ENCODE measurements at regions not wholly inside any gene's neighbourhood (a gene's known extent, or its start where the extent isn't known, plus 50 kb on each side); places are given as distances from the start of the nearest gene placed in this dataset.

DNA sequence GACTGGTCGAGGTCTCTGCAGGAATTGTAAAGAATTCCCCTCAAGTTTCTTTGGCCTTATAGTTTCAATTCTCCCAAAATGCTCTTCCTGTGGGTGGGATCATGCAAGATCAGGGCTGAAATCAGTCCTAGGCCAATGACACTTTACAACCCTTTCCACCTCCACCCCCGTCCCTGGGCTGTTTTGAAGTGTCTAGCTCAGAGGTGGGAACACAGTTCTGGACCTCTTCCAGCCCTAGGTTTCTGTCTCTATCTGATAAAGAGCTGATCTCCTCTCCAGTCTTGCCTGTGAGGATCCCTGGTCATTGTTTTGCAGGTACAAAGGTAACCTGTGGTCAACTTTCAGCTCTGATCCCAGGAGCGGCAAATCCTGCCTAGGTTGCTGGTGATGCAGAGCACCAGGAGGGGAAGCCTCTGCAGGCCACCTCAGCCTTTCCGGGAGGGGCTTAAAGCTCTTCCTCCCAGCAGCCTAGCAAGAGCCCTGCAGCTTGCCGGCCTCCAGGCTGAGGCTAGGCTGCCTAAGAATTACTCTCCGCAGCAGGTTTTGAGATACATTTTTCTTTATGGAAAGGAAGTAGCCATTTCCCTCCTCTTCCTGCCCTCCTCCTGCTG is 69.8 kb upstream of the WIPF1 start:
- no peak for DNase-seq

DNA sequence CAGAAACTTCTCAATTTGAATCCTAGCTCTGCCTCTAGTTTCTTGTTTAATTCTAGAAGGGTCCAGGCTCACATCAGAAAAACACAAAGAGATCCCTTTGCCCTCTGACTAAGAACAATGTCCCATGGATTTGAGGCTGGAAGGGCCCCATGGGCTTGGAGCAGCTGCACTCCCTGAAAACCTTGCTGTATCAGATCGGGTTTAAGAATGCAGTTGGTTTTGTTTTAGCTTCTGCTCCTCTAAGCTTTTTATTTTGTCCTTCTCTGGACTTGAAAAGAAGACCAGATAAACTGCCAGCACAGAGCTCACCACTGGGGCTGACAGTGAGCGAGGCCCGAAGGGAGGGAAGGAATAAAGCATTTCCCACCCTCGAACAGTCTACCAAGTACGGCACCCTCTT is 69.2 kb upstream of the WIPF1 start:
- DNase-seq, result no peak

DNA sequence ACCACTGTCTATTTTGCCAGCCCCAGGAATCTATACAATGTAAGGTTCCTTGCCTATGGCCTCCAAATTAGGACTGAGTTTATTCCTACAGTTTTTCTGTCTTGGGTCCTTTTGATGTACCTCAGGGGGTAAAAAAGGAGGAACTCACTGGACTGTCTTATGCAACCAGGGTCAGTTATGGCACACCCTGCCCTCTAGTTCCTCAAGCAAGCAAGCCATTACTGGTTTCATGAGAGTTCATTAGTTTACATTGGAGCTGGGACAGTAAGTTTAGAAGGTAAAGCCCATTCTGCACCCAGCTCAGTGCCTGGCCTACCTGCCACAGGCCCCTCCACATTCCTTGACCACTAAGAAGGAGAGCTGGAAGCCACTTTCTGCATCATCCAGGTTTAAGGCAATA is 68.7 kb upstream of the WIPF1 start:
- DNase-seq, result no peak

DNA sequence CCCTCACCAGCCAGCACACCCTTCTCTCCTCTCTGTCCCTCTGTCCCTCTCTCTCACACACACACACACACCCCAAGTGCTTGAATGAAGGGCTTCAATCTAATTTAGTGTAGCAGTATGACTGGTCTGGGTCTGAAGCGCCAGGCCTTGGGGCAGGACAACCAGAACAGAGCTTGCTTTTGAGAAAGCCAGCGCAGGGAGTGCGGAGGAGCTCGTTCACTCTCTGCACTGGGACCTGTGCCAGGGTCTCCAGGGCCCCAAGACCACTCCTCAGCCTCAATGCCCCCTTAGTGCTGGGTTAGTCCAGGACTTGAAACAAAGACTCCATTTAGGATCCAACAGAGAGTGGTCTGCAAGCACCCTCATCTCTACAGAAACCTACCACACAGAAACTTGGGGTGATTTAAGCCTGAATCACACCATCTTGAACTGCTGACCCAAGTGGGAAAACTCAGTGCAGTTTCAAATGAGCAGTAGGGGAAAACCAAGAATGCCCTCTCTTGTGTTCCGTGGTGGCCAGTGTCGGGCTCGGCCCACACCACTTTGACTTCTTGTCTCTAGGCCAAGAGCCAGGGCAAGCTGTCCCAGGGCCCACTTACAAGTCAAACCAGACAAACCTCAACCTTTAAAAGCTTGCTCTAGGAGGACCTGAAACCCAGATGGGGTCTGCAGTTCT is 66.6 kb upstream of the WIPF1 start:
- DNase-seq, result no peak

DNA sequence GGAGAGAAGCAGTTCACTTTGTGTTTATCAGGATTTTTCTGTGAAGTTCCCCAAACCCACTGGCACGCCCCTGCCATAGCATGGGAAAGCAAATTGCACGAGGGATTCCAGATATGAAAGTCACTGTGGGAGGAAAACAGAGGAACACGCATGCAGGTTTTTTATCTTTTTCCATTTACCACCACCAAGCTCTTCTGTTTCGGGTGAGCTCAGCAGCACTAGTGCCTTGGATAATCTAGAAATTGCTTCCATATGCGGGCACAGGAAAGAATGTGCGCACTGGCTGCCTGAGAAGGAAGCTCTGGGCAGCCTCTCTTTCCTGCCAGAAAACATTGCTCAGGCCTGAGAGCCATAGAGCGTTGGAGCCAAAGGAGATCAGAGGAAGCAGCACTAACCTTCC is 65.9 kb upstream of the WIPF1 start:
- no peak for DNase-seq

DNA sequence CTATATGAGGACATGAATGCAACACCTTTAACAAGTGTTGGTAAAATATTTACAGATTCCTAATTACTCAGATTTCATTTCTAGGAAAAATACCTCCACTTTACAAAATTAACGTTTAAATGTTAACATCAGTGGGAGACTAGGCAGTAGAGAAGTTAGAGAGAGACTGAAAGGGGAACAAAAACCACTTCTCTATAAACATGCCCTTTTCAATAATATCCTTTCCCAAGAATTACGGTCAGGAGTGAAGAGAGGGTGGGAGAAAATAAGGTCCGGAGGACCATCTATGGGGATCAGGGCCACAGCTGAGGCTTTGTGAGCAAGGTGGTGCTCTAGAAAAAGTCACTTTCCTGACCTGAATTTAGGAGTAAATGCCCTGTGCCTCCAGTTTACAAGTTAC is 65.3 kb upstream of the WIPF1 start:
- no peak for DNase-seq

DNA sequence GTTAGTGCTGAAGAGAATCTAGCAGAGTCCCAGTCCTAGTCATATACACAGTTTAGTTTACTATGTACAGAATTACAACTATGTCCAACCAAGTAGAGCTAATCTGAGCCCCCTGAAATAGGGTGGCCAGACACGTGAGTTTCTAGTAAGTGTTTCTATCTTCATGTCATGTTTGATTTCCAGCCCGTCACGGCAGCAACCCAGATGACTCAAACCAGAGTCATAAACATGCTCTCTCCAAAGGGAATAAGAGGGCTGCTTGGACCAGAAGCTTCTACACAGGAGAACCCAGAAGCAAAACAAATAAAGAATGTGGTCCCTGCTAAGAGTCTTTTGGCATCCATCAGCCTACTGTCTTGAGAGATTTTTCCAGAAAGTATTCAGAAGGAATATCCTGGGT is 64.9 kb upstream of the WIPF1 start:
- DNase-seq, result no peak

DNA sequence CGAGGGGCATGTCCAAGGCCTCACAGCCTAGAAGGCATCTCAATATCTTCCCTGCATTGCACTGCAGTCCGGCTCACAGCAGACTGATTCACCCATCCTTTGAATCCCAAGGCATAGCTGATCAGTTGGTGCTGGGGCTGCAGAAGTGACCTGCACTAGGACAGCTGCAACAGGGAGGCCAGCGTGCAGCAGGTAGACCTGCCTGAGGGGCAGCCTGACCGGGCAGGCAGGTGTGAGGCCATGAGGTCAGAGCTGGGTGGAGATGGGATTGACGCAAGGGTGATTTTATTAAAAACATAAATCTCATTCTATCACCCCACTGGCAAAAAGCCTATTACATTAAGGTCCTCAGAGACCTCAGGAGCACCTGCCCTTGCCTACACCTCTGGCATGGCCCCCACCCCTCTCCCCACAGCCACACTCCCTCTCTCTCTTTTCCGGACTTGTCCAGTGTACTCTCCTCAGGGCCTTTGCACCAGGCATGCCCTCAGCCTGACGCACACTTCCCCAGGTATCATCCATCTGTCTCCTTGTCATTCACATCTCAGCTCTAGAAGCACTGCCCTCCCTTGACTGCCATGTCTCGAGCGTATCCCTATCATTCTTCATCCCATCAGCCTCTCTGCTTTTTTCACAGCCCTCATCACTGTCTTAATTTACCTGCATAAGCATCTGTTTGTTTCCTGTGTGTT is 63.5 kb upstream of the WIPF1 start:
- DNase-seq, result no peak

DNA sequence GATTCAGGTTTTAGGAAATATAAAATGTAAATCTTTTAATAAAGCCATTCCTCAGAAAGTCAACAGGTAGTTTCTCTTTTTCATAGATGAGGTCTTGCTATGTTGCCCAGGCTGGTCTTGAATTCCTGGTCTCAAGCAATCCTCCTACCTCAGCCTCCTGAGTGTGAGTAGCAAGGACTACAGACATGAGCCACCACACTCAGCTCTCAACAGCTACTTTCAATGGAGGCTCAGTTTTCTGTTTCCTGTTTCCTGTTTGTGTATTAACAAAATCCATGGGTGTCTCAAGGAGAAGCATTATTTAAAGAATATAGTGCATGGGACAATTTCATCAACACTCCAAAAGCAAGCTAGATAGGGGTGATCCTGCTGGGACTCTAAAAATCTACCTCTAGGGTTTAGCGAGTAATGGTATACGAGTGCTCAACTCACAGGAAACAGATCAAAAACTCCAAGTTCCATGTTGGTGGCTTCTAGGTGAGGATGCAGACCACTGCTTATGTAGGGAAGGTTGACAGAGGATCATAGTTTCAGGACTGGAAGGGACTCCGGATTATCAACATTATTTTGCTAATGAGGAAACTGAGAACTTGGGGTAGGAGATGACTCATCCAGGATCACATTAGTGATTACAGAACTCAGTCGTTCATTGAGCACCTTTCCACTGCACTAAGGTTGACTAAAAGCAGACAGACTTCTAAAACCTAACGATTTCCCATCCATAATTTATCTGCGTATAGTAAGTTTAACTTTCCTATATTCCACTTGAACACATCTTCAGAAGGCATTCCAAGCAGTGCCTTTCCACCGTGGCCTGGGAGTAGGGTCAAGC is 61.7 kb upstream of the WIPF1 start:
- DNase-seq, result no peak

DNA sequence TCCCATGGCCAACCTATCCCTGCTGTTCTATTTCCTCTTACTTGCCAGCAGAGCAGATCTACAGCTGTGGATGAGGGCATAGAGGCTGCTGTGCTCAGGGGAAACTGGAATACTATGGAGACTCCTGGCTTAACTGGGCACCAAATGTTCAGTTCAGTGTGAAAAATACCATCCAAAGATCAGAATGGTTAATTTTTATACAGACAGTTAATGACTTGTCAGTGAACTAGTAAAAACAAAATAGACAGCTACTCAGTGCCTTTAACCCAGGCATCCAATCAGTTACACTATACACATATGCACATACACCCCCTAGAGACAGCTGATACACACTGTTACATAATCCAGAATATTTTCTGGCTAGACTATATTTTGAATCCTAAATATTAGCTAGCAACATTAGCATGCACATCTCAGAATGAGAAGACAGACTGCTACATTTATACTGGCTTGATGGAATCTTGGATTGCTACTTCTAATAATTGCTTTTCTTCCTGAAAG is 59.1 kb upstream of the WIPF1 start:
- DNase-seq, result no peak

DNA sequence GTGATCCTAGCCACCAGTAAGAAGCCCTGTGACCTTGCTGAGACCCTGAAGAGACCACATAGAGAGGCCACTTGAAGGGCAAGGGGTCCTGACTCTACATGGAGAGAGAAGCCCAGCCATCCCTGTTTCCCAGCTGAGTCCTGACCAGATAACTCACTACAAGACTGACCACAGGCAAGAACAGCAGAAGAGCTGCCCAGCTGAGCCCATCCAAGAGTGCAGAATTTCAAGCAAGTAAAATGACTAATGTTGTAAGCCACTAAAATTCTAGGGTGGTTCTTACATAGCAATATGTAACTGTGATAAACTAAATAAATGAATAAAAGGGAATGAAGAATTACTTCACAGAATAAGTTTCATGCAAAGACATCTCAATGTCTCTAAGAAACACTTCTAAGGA is 58.4 kb upstream of the WIPF1 start:
- no peak for DNase-seq

DNA sequence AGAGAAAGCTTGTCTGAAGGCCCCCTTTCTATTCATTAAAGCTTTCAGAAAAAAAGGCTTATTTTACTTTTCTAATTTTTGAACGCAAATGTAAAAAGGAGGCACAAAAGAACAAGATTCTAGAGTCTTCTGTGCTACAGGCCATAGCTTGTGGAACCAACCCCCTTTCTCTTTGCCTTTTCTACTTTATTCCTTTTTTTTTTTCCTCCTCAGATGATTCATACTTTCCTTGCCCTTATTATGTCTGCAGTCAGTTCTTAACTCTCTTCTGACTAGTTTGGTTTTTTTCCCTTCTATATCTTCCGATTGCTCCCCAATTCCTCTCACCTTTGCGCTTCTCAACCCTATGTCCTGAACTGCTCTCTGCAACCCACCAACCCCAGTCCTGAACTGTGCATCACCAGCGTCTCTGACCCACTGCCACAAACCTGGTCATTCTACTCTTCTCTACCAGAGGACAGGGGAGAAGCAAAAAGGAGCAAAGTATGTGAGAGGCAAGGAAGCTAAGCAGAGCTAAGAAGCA is 56.9 kb upstream of the WIPF1 start:
- no peak for DNase-seq

DNA sequence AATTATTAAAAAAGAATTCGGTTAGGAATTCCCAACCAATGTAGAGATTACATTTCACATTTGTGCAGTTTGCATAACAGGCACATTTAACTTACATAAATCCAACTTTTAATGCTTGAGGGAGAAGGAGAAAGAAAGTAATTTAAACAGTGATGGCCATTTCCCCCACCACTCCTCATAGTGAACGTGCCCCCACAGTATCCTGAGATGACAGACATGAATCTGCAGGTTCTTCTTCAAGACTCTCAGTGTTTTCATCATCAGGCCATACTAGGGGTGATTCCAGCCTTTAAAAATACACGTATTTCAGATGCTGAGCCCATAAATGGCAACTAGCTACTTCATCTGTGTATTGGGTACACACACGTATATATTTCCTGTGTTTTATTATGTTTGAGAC is 51.3 kb upstream of the WIPF1 start:
- no peak for DNase-seq
